GM18868 (cell line): ENCODE measurements at regions not wholly inside any gene's neighbourhood (a gene's known extent, or its start where the extent isn't known, plus 50 kb on each side); places are given as distances from the start of the nearest gene placed in this dataset.

Source experiments
- ATAC-seq: cut with Tn5 transposase; IDR thresholded peaks from one replicate; pipeline ENCODE4 v1.9.1; 2021; ENCODE audit warnings: mild to moderate bottlenecking, moderate library complexity; ENCODE audit not compliant: unreplicated experiment

GRCh38 chr2:67516362-67516761 is 119.2 kb downstream of the ETAA1 start:
- ATAC-seq = no peak

DNA sequence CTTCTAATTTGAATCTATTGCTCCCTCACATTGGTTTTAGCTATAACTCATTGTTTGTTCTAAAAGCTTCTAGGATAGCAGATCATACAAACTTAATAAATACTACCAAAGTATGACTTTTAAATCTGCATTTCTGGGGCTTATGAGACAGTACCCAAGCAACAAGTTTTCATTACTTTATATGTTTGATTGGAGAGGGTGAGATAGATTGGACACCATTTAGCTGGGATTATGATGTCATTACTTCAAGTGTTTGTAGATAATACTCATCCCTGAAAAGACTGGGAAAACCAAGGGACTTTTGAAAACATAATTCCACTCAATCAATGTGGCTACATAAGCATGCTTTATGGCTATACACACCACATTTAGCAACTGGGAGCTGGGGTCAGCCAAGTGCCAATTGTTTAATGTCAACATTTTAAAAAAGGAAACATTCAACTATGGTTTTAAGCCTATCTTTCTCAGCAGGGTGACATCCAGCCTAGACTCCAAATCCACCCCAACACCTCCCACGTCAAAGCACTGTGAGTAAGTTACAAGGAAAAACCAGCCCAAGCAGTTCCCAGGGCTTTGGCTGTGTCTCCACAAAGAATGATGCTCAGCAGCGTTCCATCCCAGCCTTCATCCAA is 119.9 kb downstream of the ETAA1 start:
- no peak for ATAC-seq

- ATAC-seq = no peak
Measured at GRCh38 chr2:67522148-67522547, 125.0 kb downstream of the ETAA1 start.

GRCh38 chr2:67524213-67524612 is 127.1 kb downstream of the ETAA1 start:
- ATAC-seq = no peak

DNA sequence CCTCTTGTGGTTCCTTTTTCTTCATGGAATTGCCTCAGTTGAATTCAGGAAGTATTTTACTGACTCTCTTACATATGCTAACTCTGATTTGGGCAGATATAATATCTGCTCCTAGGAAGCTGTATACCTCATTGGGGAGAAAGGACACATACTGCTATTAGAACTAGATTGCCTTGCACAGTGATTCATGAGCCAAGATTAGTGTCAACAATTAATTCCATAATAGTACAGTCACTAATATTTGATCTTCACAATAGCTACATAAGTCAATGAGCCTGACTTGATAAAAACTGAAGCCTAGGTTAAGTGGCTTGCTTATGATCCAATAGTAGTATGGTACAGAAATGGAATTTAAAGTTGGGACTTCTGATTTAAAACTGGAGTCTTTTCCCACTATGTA is 127.6 kb downstream of the ETAA1 start:
- no peak for ATAC-seq

- ATAC-seq = no peak
Measured at GRCh38 chr2:67526283-67526682, 129.2 kb downstream of the ETAA1 start.

DNA sequence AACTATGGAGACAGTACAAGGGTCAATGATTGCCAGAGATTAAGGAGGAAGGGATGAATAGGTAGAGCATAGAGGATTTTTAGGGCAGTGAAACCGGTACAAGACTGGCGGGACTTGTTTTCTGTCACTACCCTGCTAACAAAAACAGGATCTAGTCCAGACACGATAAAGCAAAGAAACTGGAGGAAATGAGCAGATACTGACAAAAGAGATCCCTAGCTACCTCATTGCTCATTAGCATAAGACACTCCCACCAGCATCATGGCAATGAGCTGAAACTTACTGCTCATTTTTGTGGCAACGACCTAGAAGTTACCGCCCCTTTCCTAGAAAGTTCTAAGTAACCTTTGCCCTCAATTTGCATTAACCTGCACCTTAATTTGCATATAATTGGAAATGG is 131.2 kb downstream of the ETAA1 start:
- no peak for ATAC-seq

DNA sequence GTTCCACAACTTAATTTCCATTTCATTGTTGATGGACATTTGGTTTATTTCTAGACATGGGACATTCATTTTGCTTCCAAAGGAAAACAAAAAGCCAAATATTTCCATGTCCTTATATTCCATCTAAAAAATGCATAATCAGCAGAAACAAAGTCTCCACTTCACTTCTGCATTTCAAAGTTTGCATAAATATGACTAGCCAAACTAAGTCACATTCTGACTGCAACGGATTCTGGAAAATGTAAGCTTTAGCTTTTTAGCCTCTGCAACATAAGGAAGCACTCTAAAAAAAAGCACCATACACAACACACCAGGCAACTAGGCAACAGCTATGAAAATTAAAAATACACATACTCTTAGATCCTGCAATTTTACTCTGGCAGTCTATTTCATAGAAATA is 135.3 kb downstream of the ETAA1 start:
- ATAC-seq = no peak

- ATAC-seq = no peak
Measured at GRCh38 chr2:67534745-67535144, 137.6 kb downstream of the ETAA1 start.

- no peak for ATAC-seq
Measured at GRCh38 chr2:67540962-67541361, 143.8 kb downstream of the ETAA1 start.

DNA sequence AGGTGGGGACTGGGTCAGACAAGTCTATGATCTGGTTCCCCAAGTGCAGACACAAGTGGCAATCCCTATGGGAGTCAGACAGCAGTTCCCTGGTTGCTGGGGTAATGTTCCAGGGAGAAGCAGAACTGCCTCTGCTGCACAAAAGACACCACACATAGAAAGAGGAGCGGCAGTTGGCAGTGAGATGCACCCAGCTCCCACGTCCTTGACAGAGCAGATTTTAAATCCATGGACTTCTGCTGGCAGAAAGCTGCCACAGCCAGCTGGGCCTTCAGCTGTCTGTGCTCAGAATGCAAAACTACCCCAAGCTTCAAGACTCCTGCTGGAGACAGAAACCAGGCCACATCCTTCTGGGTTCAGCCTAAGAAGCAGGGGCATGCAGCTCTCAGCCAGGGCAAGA is 147.2 kb downstream of the ETAA1 start:
- ATAC-seq = no peak

DNA sequence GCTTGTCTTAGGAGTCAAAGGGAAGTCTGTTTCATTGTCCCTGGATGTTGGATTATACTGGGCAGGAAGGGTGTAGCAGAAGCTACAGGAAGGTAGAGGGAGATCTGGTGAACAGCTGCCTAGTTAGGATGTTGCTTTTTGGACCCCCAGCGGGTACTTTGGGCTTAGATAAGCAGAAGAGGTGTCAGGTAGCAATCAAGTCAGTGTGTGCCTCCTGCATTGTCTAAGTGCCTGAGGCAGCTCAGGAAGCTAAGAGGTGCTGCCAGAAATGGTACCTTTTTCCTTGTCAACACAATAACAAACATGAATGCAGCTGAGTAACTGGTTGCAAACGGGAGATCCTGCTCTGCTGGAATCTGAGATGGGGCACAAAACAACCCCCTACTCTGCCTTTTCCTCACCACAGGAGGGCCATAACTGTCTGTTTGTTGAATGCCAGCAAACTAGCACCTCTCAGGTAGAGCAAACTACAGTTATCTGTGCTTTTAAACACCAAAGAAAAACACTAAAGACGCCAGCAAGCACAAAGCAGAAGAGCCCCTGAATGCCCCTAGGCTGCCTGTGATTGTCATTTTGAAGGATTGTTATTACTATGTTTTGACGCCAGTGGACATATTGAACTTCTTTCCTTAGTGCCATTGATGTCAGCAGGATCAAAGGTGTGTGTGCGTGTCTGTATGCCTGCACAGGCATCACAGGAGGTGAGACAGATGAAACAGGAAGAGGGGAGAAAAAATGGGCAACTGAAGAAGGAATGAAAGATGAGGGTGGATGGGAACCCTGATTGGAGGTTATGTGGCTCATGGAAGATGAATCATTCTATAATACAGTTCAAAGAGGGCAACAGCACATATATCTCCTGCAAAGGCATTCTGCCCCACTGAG is 151.4 kb downstream of the ETAA1 start:
- no peak for ATAC-seq

- no peak for ATAC-seq
Measured at GRCh38 chr2:67559156-67559555, 162.0 kb downstream of the ETAA1 start.

DNA sequence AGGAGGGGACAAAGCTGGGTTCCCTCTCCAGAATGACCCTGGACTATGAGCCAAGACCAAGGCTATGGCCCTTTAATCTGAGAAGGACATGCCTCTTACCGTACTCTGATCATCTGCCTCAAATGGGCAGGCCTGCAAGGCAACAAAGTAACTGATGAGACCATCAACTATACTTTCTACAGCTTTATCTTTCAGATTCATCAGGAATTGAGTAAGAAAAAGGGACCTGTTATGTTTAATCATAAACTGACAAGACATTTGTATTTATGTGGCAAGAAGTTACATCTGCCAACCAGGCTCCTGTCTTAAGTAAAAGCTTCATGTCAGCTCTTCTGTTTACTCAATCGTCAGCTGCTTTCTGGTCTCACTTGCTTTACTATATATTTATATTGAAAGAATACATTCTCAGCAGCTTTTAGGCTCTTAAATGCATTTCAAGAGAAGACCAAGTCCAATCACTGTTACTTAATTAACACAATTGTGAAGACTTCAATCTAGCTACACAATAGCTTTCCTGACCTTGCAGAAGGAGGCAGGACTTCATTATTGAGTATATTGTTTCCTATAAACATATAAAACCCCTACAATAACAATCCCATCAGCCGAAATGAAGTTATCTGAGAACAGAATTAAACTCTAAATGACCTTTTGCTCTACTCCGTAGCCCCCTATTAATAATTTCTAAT is 163.8 kb downstream of the ETAA1 start:
- ATAC-seq = no peak

GRCh38 chr2:67561457-67561965 is 164.4 kb downstream of the ETAA1 start:
- no peak for ATAC-seq

GRCh38 chr2:67564076-67564475 is 166.9 kb downstream of the ETAA1 start:
- no peak for ATAC-seq

DNA sequence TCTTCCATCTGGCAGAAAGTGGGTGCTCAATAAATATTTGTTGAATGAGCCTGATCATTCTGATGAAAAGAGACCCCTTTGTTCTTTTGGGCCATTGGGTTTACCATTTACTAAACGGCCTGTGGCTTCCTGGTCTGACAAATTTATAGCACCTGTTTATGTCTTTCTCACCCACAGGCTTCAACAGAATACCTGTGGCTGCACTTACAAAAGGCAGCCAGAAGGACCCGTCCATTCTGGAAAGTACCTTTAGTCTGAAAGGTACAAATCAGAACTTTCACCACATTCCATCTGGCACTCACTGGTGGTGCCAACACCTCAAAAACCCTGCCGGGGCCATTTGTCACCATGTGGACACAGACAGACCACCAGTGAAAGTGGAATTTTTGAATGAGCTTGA is 167.5 kb downstream of the ETAA1 start:
- ATAC-seq = no peak

DNA sequence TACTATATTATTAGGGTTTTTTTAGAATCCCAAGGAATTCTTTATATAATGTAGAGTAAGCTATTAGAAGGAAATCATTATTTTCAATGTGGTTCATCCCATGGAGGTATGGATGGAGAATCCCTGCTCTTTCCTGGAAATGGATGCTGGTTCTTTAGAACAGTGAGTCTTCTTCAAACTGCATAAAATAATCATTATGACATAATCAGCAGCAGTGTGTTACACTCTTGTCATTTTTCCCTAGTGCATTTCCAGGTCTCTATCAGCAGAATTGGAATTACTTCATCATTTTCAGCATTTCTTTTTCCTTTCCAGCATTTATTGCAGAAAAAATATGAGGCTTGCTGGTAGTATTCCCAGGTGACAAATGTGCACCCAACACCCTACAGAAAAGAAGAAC is 168.1 kb downstream of the ETAA1 start:
- ATAC-seq = no peak

DNA sequence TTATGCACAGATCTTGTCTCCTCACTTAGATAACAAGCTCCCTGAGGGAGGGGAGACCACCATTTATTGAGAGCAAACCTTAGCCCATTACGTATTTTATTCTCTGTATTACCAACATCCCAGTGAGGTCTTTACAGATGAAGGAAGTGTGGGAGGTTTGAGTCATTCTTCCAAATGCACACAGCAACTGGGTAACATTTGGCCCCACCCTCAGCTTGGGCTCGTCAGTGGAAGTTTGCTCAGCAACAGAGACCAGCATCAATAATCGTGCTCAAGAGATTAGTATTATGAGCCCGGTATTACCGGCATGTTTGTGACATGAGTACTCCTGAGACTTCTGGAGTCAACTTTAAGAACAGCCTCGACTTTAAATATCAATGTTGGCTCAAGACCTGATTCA is 168.6 kb downstream of the ETAA1 start:
- ATAC-seq = no peak

DNA sequence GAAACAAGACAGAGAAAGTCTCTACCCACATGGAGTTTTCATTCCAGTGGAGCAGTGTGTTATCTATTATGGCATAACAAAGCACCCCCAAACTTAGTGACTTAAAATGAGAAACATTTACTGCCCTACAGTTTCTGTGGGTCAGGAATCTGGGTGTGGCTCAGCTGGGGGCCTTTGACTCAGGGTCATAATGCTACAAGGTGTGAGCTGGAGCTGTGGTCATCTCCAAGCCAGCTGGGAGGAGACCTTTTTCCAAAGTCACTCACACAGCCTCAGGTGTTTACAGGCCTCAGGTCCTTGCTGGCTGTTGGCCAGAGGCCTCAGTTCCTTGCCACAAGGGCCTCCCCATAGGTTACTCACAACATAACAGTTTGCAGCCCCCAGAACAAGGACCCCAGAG is 169.2 kb downstream of the ETAA1 start:
- no peak for ATAC-seq

- ATAC-seq = no peak
Measured at GRCh38 chr2:67566958-67567635, 170.0 kb downstream of the ETAA1 start.
